ENCODE measurements at regions not wholly inside any gene's neighbourhood (a gene's known extent, or its start where the extent isn't known, plus 50 kb on each side); places are given as distances from the start of the nearest gene placed in this dataset.
A peak's percentile ranks its signal among the peaks of the same experiment; 100 is the strongest.

DNA sequence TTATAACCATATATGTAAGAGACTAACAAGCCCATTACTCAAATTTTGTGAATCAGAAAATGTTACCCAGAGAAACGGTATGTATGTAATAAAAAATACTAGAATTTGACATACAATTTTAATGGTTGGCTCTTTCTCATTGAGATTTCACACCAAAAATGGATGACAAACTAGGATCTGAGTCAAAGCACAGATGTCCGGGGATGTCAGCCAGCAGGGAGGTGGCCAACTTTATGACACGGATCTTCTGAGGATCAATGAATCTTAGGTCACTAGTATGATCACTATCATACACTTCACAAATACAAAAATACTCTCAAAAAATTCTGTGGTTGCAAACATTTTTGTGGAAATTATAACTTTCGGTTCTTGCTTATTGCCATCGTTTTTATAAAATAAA lies 173.5 kb upstream of the NFE2L3 start:
- no peak overlapping the region for H3K4me3 ChIP-seq (ENCODE audit: low read depth, low read length)
- TF ChIP-seq CTCF (IDR thresholded peaks at IDR 0.05; ENCODE audit: control insufficient read depth, extremely low read depth, insufficient read depth): no peak
- no peak for DNase-seq (ENCODE audit: low read depth)

GRCh38 chr7:25979605-25980004 lies 172.4 kb upstream of the NFE2L3 start:
- H3K4me3 ChIP-seq (ENCODE audit: low read depth, low read length): no peak overlapping the region
- no peak for TF ChIP-seq CTCF (IDR thresholded peaks at IDR 0.05; ENCODE audit: control insufficient read depth, extremely low read depth, insufficient read depth)
- no peak for DNase-seq (ENCODE audit: low read depth)

- H3K4me3 ChIP-seq (ENCODE audit: low read depth, low read length): no peak overlapping the region
- DNase-seq (ENCODE audit: low read depth): no peak
- TF ChIP-seq CTCF (IDR thresholded peaks at IDR 0.05; ENCODE audit: control insufficient read depth, extremely low read depth, insufficient read depth): no peak
Observed at GRCh38 chr7:25982684-25983083, 169.3 kb upstream of the NFE2L3 start.

GRCh38 chr7:25985196-25985595 lies 166.8 kb upstream of the NFE2L3 start:
- no peak for TF ChIP-seq CTCF (IDR thresholded peaks at IDR 0.05; ENCODE audit: control insufficient read depth, extremely low read depth, insufficient read depth)
- no peak overlapping the region for H3K4me3 ChIP-seq (ENCODE audit: low read depth, low read length)
- no peak for DNase-seq (ENCODE audit: low read depth)

- TF ChIP-seq CTCF (IDR thresholded peaks at IDR 0.05; ENCODE audit: control insufficient read depth, extremely low read depth, insufficient read depth): no peak
- H3K4me3 ChIP-seq (ENCODE audit: low read depth, low read length): no peak overlapping the region
- no peak for DNase-seq (ENCODE audit: low read depth)
Observed at GRCh38 chr7:25988640-25989039, 163.4 kb upstream of the NFE2L3 start.

GRCh38 chr7:25989140-25989705 lies 162.8 kb upstream of the NFE2L3 start:
- DNase-seq (ENCODE audit: low read depth): peak; percentile 57
- no peak overlapping the region for H3K4me3 ChIP-seq (ENCODE audit: low read depth, low read length)
- no peak for TF ChIP-seq CTCF (IDR thresholded peaks at IDR 0.05; ENCODE audit: control insufficient read depth, extremely low read depth, insufficient read depth)

DNA sequence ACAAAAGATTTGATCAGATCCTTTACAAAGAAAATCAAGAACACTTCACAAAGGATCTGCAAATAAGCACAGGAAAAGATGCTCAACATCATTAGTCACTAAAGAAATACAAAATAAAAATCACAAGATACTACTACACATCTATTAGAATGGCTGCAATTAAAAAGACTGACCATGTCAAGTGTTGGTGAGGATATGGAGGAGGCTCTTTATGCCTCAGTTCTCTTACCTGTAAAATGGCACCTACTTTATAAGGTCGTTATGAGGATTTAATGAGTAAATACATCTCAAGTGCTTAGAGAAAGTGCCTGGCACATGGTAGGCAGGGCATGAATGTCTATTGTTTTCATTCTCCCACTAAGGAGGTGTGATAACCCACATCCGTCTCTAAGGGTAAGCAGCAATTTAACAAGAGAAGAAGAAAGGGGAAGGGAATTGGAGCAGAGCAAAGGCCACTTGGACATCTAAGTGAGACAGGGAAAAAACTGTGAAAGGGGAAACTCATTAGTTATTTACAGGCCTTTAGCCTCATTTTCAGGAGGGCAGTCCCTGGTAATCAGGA lies 157.5 kb upstream of the NFE2L3 start:
- TF ChIP-seq CTCF (IDR thresholded peaks at IDR 0.05; ENCODE audit: control insufficient read depth, extremely low read depth, insufficient read depth): no peak
- H3K4me3 ChIP-seq (ENCODE audit: low read depth, low read length): no peak overlapping the region
- no peak for DNase-seq (ENCODE audit: low read depth)

Data from LNCaP clone FGC (cell line).